GM12874 (cell line): ENCODE measurements at regions not wholly inside any gene's neighbourhood (a gene's known extent, or its start where the extent isn't known, plus 50 kb on each side); places are given as distances from the start of the nearest gene placed in this dataset.

ENCODE experiments used
- CTCF ChIP-seq: IDR thresholded peaks from 2 replicates; pipeline ENCODE4 v1.5.1; 2011; ENCODE audit warnings: low read depth, mild to moderate bottlenecking, control low read depth, low read length, moderate library complexity; ENCODE audit not compliant: insufficient read depth

- no peak for TF ChIP-seq CTCF
Measured at GRCh38 chr2:221034973-221035372, 537.1 kb downstream of the EPHA4 start.

GRCh38 chr2:221042926-221043325 lies 529.2 kb downstream of the EPHA4 start:
- no peak for TF ChIP-seq CTCF

- TF ChIP-seq CTCF = no peak
Measured at GRCh38 chr2:221044781-221045180, 527.3 kb downstream of the EPHA4 start.

- no peak for TF ChIP-seq CTCF
Measured at GRCh38 chr2:221050020-221050795, 521.9 kb downstream of the EPHA4 start.

- TF ChIP-seq CTCF = no peak
Measured at GRCh38 chr2:221051162-221051561, 520.9 kb downstream of the EPHA4 start.

GRCh38 chr2:221060376-221060775 lies 511.7 kb downstream of the EPHA4 start:
- TF ChIP-seq CTCF = no peak

- TF ChIP-seq CTCF = no peak
Measured at GRCh38 chr2:221063568-221063967, 508.5 kb downstream of the EPHA4 start.
